PFSK-1 (cell line): ENCODE measurements at regions not wholly inside any gene's neighbourhood (a gene's known extent, or its start where the extent isn't known, plus 50 kb on each side); places are given as distances from the start of the nearest gene placed in this dataset.

Experiments
- FOXP2 ChIP-seq: optimal IDR thresholded peaks from 2 replicates; pipeline ENCODE3; 2011; ENCODE audit warnings: borderline replicate concordance, control low read depth, inconsistent platforms; ENCODE audit not compliant: insufficient read depth; ENCODE audit errors: extremely low read length, extremely low read depth
- POLR2AphosphoS5 ChIP-seq: IDR thresholded peaks from 2 replicates; pipeline ENCODE4 v1.6.1; 2012; ENCODE audit warnings: low read depth, mild to moderate bottlenecking, control low read depth, low read length, moderate library complexity
- REST ChIP-seq, 2 experiments: IDR thresholded peaks; 2 replicates each; pipeline versions ENCODE4 v1.6.1 to v1.8.0; 2011 to 2012; ENCODE audit warnings: low read depth in 2 of 2, low read length in 2 of 2, control low read depth in 1 of 2, inconsistent platforms in 1 of 2, mild to moderate bottlenecking in 1 of 2, moderate library complexity in 1 of 2; ENCODE audit not compliant: insufficient read depth in 1 of 2
- SIN3A ChIP-seq: IDR thresholded peaks from 2 replicates; pipeline ENCODE4 v1.6.1; 2012; ENCODE audit warnings: mild to moderate bottlenecking, low read length, moderate library complexity, borderline replicate concordance; ENCODE audit not compliant: insufficient read depth
- TAF1 ChIP-seq: IDR thresholded peaks from 2 replicates; pipeline ENCODE4 v1.6.1; 2012; ENCODE audit warnings: low read length, control low read depth, borderline replicate concordance; ENCODE audit not compliant: insufficient read depth

- TF ChIP-seq POLR2AphosphoS5, result no peak
- no peak for TF ChIP-seq SIN3A
- TF ChIP-seq REST (IDR thresholded peaks at IDR 0.05; ENCODE audit: insufficient read depth in 1 of 2, low read depth in 2 of 2, low read length in 2 of 2), result no peak
- no peak for TF ChIP-seq TAF1
- no peak for TF ChIP-seq FOXP2
Measured at GRCh38 chr20:48079028-48079427, 293.7 kb upstream of the SULF2 start.
